ENCODE measurements at regions not wholly inside any gene's neighbourhood (a gene's known extent, or its start where the extent isn't known, plus 50 kb on each side); places are given as distances from the start of the nearest gene placed in this dataset.
"Not testable (repeated sequence)": the region's sequence is repeated elsewhere in the genome, so short reads cannot be mapped to it uniquely, and the experiment has no call there.

- DNase-seq: no peak
These were observed 141.4 kb downstream of the FAM124B start for GRCh38 chr2:224260372-224261020.

GRCh38 chr2:224259831-224260230 is 142.1 kb downstream of the FAM124B start:
- DNase-seq: no peak

GRCh38 chr2:224258059-224258458 is 143.8 kb downstream of the FAM124B start:
- no peak for DNase-seq

- DNase-seq: no peak
These were observed 144.8 kb downstream of the FAM124B start for GRCh38 chr2:224257156-224257555.

GRCh38 chr2:224253464-224253863 is 148.4 kb downstream of the FAM124B start:
- DNase-seq: no peak

GRCh38 chr2:224252631-224253030 is 149.3 kb downstream of the FAM124B start:
- no peak for DNase-seq

- DNase-seq: no peak
These were observed 152.9 kb downstream of the FAM124B start for GRCh38 chr2:224248944-224249371.

GRCh38 chr2:224242561-224242960 is 159.3 kb downstream of the FAM124B start:
- DNase-seq: no peak

- DNase-seq: no peak
These were observed 160.1 kb downstream of the FAM124B start for GRCh38 chr2:224241812-224242211.

GRCh38 chr2:224241001-224241400 is 160.9 kb downstream of the FAM124B start:
- no peak for DNase-seq

GRCh38 chr2:224223851-224224555 is 177.9 kb downstream of the FAM124B start:
- no peak for DNase-seq

GRCh38 chr2:224222974-224223373 is 178.9 kb downstream of the FAM124B start:
- no peak for DNase-seq

- DNase-seq: no peak
These were observed 179.6 kb downstream of the FAM124B start for GRCh38 chr2:224222291-224222690.

GRCh38 chr2:224221455-224221913 is 180.4 kb downstream of the FAM124B start:
- no peak for DNase-seq

GRCh38 chr2:224220586-224221255 is 181.2 kb downstream of the FAM124B start:
- DNase-seq: no peak

- DNase-seq: no peak
These were observed 180.7 kb upstream of the SERPINE2 start for GRCh38 chr2:224219781-224220180.

- DNase-seq: no peak
These were observed 178.9 kb upstream of the SERPINE2 start for GRCh38 chr2:224217962-224218347.

GRCh38 chr2:224217233-224217961 is 178.3 kb upstream of the SERPINE2 start:
- no peak for DNase-seq

GRCh38 chr2:224215611-224216010 is 176.5 kb upstream of the SERPINE2 start:
- DNase-seq: not testable (repeated sequence)

GRCh38 chr2:224213396-224213795 is 174.3 kb upstream of the SERPINE2 start:
- no peak for DNase-seq

GRCh38 chr2:224211791-224212190 is 172.7 kb upstream of the SERPINE2 start:
- DNase-seq: no peak

- no peak for DNase-seq
These were observed 172.0 kb upstream of the SERPINE2 start for GRCh38 chr2:224211181-224211480.
